ENCODE measurements at regions not wholly inside any gene's neighbourhood (a gene's known extent, or its start where the extent isn't known, plus 50 kb on each side); places are given as distances from the start of the nearest gene placed in this dataset.
"Not testable (repeated sequence)": the region's sequence is repeated elsewhere in the genome, so short reads cannot be mapped to it uniquely, and the experiment has no call there.

DNA sequence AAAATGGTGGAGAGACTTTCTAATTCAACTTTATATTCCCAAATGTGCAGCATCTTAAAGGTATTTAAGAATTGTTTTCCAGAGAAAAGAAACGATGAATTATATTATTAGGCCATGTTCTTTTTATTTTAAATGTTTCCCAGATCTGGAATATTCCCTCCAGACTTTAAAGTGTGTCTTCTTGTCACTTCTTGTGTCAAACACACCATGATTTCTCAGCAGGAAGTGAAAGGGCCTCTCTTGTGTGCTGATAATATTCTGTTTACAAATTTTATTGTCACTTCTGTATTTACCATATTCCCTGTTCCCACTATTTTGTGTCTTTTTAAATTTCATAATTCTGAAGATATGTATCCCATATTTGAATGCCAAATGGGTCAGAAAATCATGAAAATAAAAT, 455.0 kb upstream of the FLRT2 start (continued):
- TF ChIP-seq, protein P1, sequence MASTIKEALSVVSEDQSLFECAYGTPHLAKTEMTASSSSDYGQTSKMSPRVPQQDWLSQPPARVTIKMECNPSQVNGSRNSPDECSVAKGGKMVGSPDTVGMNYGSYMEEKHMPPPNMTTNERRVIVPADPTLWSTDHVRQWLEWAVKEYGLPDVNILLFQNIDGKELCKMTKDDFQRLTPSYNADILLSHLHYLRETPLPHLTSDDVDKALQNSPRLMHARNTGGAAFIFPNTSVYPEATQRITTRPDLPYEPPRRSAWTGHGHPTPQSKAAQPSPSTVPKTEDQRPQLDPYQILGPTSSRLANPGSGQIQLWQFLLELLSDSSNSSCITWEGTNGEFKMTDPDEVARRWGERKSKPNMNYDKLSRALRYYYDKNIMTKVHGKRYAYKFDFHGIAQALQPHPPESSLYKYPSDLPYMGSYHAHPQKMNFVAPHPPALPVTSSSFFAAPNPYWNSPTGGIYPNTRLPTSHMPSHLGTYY (CRISPR knock-in tag; IDR thresholded peaks at IDR 0.05) = no peak
- no peak for TF ChIP-seq TCF7 (CRISPR knock-in tag; IDR thresholded peaks at IDR 0.05; ENCODE audit: low read depth)
- TF ChIP-seq, protein P2, sequence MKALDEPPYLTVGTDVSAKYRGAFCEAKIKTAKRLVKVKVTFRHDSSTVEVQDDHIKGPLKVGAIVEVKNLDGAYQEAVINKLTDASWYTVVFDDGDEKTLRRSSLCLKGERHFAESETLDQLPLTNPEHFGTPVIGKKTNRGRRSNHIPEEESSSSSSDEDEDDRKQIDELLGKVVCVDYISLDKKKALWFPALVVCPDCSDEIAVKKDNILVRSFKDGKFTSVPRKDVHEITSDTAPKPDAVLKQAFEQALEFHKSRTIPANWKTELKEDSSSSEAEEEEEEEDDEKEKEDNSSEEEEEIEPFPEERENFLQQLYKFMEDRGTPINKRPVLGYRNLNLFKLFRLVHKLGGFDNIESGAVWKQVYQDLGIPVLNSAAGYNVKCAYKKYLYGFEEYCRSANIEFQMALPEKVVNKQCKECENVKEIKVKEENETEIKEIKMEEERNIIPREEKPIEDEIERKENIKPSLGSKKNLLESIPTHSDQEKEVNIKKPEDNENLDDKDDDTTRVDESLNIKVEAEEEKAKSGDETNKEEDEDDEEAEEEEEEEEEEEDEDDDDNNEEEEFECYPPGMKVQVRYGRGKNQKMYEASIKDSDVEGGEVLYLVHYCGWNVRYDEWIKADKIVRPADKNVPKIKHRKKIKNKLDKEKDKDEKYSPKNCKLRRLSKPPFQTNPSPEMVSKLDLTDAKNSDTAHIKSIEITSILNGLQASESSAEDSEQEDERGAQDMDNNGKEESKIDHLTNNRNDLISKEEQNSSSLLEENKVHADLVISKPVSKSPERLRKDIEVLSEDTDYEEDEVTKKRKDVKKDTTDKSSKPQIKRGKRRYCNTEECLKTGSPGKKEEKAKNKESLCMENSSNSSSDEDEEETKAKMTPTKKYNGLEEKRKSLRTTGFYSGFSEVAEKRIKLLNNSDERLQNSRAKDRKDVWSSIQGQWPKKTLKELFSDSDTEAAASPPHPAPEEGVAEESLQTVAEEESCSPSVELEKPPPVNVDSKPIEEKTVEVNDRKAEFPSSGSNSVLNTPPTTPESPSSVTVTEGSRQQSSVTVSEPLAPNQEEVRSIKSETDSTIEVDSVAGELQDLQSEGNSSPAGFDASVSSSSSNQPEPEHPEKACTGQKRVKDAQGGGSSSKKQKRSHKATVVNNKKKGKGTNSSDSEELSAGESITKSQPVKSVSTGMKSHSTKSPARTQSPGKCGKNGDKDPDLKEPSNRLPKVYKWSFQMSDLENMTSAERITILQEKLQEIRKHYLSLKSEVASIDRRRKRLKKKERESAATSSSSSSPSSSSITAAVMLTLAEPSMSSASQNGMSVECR (CRISPR knock-in tag; IDR thresholded peaks at IDR 0.05; ENCODE audit: borderline replicate concordance) = no peak
- TF ChIP-seq, protein P3, sequence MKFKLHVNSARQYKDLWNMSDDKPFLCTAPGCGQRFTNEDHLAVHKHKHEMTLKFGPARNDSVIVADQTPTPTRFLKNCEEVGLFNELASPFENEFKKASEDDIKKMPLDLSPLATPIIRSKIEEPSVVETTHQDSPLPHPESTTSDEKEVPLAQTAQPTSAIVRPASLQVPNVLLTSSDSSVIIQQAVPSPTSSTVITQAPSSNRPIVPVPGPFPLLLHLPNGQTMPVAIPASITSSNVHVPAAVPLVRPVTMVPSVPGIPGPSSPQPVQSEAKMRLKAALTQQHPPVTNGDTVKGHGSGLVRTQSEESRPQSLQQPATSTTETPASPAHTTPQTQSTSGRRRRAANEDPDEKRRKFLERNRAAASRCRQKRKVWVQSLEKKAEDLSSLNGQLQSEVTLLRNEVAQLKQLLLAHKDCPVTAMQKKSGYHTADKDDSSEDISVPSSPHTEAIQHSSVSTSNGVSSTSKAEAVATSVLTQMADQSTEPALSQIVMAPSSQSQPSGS (CRISPR knock-in tag; IDR thresholded peaks at IDR 0.05; ENCODE audit: borderline replicate concordance, low read depth) = no peak
- no peak for TF ChIP-seq TEAD4 (CRISPR knock-in tag; IDR thresholded peaks at IDR 0.05)
- TF ChIP-seq, protein P4, sequence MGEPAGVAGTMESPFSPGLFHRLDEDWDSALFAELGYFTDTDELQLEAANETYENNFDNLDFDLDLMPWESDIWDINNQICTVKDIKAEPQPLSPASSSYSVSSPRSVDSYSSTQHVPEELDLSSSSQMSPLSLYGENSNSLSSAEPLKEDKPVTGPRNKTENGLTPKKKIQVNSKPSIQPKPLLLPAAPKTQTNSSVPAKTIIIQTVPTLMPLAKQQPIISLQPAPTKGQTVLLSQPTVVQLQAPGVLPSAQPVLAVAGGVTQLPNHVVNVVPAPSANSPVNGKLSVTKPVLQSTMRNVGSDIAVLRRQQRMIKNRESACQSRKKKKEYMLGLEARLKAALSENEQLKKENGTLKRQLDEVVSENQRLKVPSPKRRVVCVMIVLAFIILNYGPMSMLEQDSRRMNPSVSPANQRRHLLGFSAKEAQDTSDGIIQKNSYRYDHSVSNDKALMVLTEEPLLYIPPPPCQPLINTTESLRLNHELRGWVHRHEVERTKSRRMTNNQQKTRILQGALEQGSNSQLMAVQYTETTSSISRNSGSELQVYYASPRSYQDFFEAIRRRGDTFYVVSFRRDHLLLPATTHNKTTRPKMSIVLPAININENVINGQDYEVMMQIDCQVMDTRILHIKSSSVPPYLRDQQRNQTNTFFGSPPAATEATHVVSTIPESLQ (CRISPR knock-in tag; IDR thresholded peaks at IDR 0.05) = no peak
- TF ChIP-seq MYBL2 (CRISPR knock-in tag; IDR thresholded peaks at IDR 0.05) = no peak
- TF ChIP-seq ATF1 (CRISPR knock-in tag; IDR thresholded peaks at IDR 0.05) = no peak
- TF ChIP-seq PRRX2 (CRISPR knock-in tag; IDR thresholded peaks at IDR 0.05) = no peak
- TF ChIP-seq, protein P5, sequence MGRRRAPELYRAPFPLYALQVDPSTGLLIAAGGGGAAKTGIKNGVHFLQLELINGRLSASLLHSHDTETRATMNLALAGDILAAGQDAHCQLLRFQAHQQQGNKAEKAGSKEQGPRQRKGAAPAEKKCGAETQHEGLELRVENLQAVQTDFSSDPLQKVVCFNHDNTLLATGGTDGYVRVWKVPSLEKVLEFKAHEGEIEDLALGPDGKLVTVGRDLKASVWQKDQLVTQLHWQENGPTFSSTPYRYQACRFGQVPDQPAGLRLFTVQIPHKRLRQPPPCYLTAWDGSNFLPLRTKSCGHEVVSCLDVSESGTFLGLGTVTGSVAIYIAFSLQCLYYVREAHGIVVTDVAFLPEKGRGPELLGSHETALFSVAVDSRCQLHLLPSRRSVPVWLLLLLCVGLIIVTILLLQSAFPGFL (CRISPR knock-in tag; IDR thresholded peaks at IDR 0.05; ENCODE audit: borderline replicate concordance) = no peak
- no peak for TF ChIP-seq EMX1 (CRISPR knock-in tag; IDR thresholded peaks at IDR 0.05)
- no peak for TF ChIP-seq TP53 (CRISPR knock-in tag; IDR thresholded peaks at IDR 0.05)
- no peak for TF ChIP-seq ZNF317 (CRISPR knock-in tag; IDR thresholded peaks at IDR 0.05; ENCODE audit: borderline replicate concordance, low read depth)

DNA sequence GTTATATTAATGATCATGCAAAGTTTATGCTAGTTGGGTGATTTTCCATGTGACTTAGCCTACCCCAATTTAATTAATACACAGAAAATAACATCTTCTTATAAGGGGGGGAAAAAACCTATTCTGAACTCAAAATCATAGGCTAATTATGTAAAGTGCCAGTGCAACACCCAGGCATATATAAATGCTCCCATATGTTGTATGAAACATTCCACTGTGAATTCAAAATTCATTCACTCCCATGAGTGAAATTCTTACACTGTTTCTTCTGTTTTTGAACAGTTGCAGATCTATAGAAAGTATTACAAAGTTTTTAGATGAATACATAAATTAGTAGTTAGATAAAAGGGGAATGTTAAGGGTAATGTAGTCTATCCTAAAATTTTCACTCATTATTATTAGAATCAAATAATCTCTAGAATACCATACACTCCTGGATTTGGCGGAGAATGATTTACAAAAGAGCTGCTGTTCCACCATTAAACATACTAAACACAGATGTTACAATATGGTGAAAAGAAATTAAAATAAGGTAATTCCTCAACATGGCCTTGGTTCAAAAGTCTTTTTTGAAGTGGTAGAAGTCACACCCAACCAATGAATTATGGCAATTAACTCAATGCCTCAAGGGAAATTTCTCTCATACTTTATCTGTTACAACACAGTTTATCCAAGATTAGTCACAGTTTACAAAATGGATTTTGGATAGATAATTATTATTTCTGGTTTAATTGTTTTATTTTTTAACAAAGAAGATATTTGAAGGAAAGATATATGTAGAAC, 454.1 kb upstream of the FLRT2 start:
- no peak for TF ChIP-seq ZNF232 (CRISPR knock-in tag; IDR thresholded peaks at IDR 0.05)
- TF ChIP-seq, protein P6, sequence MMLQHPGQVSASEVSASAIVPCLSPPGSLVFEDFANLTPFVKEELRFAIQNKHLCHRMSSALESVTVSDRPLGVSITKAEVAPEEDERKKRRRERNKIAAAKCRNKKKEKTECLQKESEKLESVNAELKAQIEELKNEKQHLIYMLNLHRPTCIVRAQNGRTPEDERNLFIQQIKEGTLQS (CRISPR knock-in tag; conservative IDR thresholded peaks at IDR 0.05) = no peak
- no peak for TF ChIP-seq ZNF416 (CRISPR knock-in tag; IDR thresholded peaks at IDR 0.05)
- Mint-ChIP-seq H3K9me3 (no peaks in the 10 kb centered on the region), H3K36me3 (no peaks in the 10 kb centered on the region), H3K4me3 (no peak overlapping the region), H3K27me3 (ENCODE audit: low read depth) (no peaks in the 10 kb centered on the region), H3K27ac (no peak overlapping the region), H3K4me1 (no peaks in the 10 kb centered on the region)
- ChIA-PET CTCF (no interaction called here), POLR2A (no interaction called here)
- no peak for DNase-seq (ENCODE audit: low spot score)
- no peak for ATAC-seq

DNA sequence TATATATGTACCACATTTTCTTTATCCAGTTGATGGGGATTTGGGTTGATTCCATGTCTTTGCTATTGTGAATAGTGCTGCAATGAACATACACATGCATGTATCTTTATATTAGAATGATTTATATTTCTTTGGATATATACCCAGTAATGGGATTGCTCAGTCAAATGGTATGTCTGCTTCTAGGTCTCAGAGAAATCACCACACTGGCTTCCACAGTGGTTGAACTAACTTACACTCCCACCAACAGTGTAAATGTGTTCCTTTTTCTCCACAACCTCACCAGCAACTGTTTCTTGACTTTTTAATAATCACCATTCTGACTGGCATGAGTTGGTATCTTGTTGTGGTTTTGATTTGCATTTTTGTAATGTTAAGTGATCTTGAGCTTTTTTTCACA, 452.2 kb upstream of the FLRT2 start:
- H3K4me1 Mint-ChIP-seq; H3K36me3 Mint-ChIP-seq; H3K9me3 Mint-ChIP-seq; CTCF ChIA-PET; H3K4me3 Mint-ChIP-seq; POLR2A ChIA-PET; H3K27ac Mint-ChIP-seq; H3K27me3 Mint-ChIP-seq (ENCODE audit: low read depth); DNase-seq (ENCODE audit: low spot score); ATAC-seq: not testable (repeated sequence)

Measured in WTC11 (cell line).